Epithelial cell of esophagus (primary cell): ENCODE measurements at regions not wholly inside any gene's neighbourhood (a gene's known extent, or its start where the extent isn't known, plus 50 kb on each side); places are given as distances from the start of the nearest gene placed in this dataset.

Experiments used
- DNase-seq: peaks from one replicate; pipeline ENCODE4 v3.0.0; 2010; ENCODE audit warnings: low read depth
- H3K4me3 ChIP-seq: 2 replicates; pipeline ENCODE4 v1.5.1; 2011; ENCODE audit warnings: mild to moderate bottlenecking, low read length, control low read depth
- CTCF ChIP-seq: IDR thresholded peaks from 2 replicates; pipeline ENCODE4 v1.5.1; 2011; ENCODE audit warnings: low read depth, mild to moderate bottlenecking, low read length, control low read depth, inconsistent platforms; ENCODE audit not compliant: insufficient read depth; ENCODE audit errors: missing control alignments

- H3K4me3 ChIP-seq: no peak overlapping the region
- no peak for DNase-seq
- no peak for TF ChIP-seq CTCF
Measured at GRCh38 chr1:232404981-232405731, 224.8 kb downstream of the SIPA1L2 start.

- H3K4me3 ChIP-seq: no peak overlapping the region
- DNase-seq: no peak
- TF ChIP-seq CTCF: no peak
Measured at GRCh38 chr1:232404227-232404626, 225.7 kb downstream of the SIPA1L2 start.

GRCh38 chr1:232403017-232403714, 226.8 kb downstream of the SIPA1L2 start:
- H3K4me3 ChIP-seq: no peak overlapping the region
- TF ChIP-seq CTCF: no peak
- DNase-seq: no peak

- no peak for DNase-seq
- TF ChIP-seq CTCF: no peak
Measured at GRCh38 chr1:232398823-232399222, 231.1 kb downstream of the SIPA1L2 start.

GRCh38 chr1:232393444-232394146, 236.3 kb downstream of the SIPA1L2 start:
- DNase-seq: no peak
- no peak for TF ChIP-seq CTCF
- no peak overlapping the region for H3K4me3 ChIP-seq

More at GRCh38 chr1:232398823-232399222, 231.1 kb downstream of the SIPA1L2 start:
- no peak overlapping the region for H3K4me3 ChIP-seq

GRCh38 chr1:232393010-232393409, 236.9 kb downstream of the SIPA1L2 start:
- H3K4me3 ChIP-seq: no peak overlapping the region
- no peak for DNase-seq
- TF ChIP-seq CTCF: no peak
